Gastroesophageal sphincter (tissue), 3 donors: ENCODE measurements at regions not wholly inside any gene's neighbourhood (a gene's known extent, or its start where the extent isn't known, plus 50 kb on each side); places are given as distances from the start of the nearest gene placed in this dataset.

Experiments used
- EP300 ChIP-seq: sonication (generic); formaldehyde crosslinking; IDR thresholded peaks from one replicate; pipeline ENCODE4 v1.6.1; 2017; ENCODE audit warnings: antibody characterized with exemption, mild to moderate bottlenecking
- POLR2A ChIP-seq, 2 donors: fragments of 450-650 bp; IDR thresholded peaks; one replicate each; pipeline ENCODE4 v1.6.1; 2017; ENCODE audit warnings: antibody characterized with exemption in 2 of 2, mild to moderate bottlenecking in 2 of 2, moderate library complexity in 1 of 2
- POLR2AphosphoS5 ChIP-seq: sonication (generic); formaldehyde crosslinking; IDR thresholded peaks from one replicate; pipeline ENCODE4 v1.6.1; 2017; ENCODE audit warnings: antibody characterized with exemption
- TF ChIP-seq, protein P1 (sequence below), 4 experiments: fragments of 200-600 bp in 2 of 4; fragments of 450-650 bp in 2 of 4; sonication (generic) in 1 of 4; IDR thresholded peaks; one replicate each; pipeline ENCODE4 v1.5.1; 2017 to 2019; ENCODE audit warnings: antibody characterized with exemption in 4 of 4, mild to moderate bottlenecking in 2 of 4, moderate library complexity in 2 of 4

DNA sequence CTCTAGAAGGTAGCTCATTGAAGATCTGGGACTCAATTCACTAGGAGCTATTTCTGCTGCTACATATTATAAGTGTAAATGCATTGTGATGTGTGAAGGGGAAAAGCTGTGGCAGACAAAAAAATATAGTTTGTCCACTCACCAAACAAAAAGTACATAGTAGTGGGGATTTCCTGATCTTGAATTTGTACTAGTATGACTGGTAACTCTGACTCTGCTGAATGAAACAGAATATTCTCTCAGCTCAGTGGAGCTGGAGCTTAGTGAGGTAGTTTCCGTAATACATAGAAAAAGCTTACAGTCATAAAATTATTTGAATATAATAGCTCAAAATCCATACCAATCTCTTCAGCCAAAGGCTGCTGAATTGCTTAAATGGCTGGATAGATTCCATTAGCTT, 455.6 kb upstream of the CD180 start:
- TF ChIP-seq, protein P1, sequence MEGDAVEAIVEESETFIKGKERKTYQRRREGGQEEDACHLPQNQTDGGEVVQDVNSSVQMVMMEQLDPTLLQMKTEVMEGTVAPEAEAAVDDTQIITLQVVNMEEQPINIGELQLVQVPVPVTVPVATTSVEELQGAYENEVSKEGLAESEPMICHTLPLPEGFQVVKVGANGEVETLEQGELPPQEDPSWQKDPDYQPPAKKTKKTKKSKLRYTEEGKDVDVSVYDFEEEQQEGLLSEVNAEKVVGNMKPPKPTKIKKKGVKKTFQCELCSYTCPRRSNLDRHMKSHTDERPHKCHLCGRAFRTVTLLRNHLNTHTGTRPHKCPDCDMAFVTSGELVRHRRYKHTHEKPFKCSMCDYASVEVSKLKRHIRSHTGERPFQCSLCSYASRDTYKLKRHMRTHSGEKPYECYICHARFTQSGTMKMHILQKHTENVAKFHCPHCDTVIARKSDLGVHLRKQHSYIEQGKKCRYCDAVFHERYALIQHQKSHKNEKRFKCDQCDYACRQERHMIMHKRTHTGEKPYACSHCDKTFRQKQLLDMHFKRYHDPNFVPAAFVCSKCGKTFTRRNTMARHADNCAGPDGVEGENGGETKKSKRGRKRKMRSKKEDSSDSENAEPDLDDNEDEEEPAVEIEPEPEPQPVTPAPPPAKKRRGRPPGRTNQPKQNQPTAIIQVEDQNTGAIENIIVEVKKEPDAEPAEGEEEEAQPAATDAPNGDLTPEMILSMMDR (IDR thresholded peaks at IDR 0.05): no peak
- TF ChIP-seq POLR2A (IDR thresholded peaks at IDR 0.05) (no peak), POLR2AphosphoS5 (no peak), EP300 (no peak)
